Adrenal gland (tissue), 5 donors: ENCODE measurements at regions not wholly inside any gene's neighbourhood (a gene's known extent, or its start where the extent isn't known, plus 50 kb on each side); places are given as distances from the start of the nearest gene placed in this dataset.

Source experiments
- CTCF ChIP-seq, 6 experiments: fragments of 450-650 bp in 4 of 6; fragments of 200-600 bp in 2 of 6; sonication (generic) in 1 of 6; IDR thresholded peaks; 1 replicate in 5 of 6; 2 replicates in 1 of 6; pipeline versions ENCODE4 v1.5.1 to v1.8.0; 2016 to 2021; ENCODE audit warnings: antibody characterized with exemption in 6 of 6, mild to moderate bottlenecking in 2 of 6, moderate library complexity in 1 of 6
- POLR2A ChIP-seq, 2 donors: fragments of 450-650 bp; IDR thresholded peaks; one replicate each; pipeline ENCODE4 v1.6.1; 2017; ENCODE audit warnings: antibody characterized with exemption in 2 of 2, mild to moderate bottlenecking in 2 of 2, moderate library complexity in 1 of 2
- donor health status: DM: no; HTN: no; CAD: no.

- TF ChIP-seq CTCF (IDR thresholded peaks at IDR 0.05) (no peak), POLR2A (IDR thresholded peaks at IDR 0.05) (no peak)
Observed at GRCh38 chr10:9043466-9043865, 989.0 kb downstream of the GATA3 start.
